Left ventricle myocardium inferior (tissue), 1 donor: ENCODE measurements at regions not wholly inside any gene's neighbourhood (a gene's known extent, or its start where the extent isn't known, plus 50 kb on each side); places are given as distances from the start of the nearest gene placed in this dataset.

ENCODE experiments used
- DNase-seq: peaks from one replicate; pipeline ENCODE4 v3.0.0-alpha.2; 2020
- H3K27ac ChIP-seq: fragments of 200-600 bp; replicated peaks from 2 replicates; pipeline ENCODE4 v1.8.0; 2021
- H3K27me3 ChIP-seq: fragments of 200-600 bp; 2 replicates; pipeline ENCODE4 v1.8.0; 2021; ENCODE audit warnings: low read depth
- H3K36me3 ChIP-seq: fragments of 200-600 bp; 2 replicates; pipeline ENCODE4 v1.8.0; 2021
- H3K4me1 ChIP-seq: fragments of 200-600 bp; 2 replicates; pipeline ENCODE4 v1.8.0; 2021
- H3K4me3 ChIP-seq: fragments of 200-600 bp; 2 replicates; pipeline ENCODE4 v1.8.0; 2021; ENCODE audit warnings: mild to moderate bottlenecking, moderate library complexity
- H3K9me3 ChIP-seq: fragments of 200-600 bp; replicated peaks from 2 replicates; pipeline ENCODE4 v1.8.0; 2021
- intact Hi-C: fragments of 100-400 bp; cut with micrococcal nuclease; formaldehyde crosslinking; loops from one replicate; pipeline ENCODE4 v1.11.0; 2022
- TF ChIP-seq, protein P1 (sequence below): fragments of 200-600 bp; IDR thresholded peaks from 2 replicates; pipeline ENCODE4 v1.8.0; 2021; ENCODE audit warnings: antibody characterized with exemption, mild to moderate bottlenecking, borderline replicate concordance
- donor health status: DM: no; HTN: yes; CAD: no; lungs with severe emphysema.

DNA sequence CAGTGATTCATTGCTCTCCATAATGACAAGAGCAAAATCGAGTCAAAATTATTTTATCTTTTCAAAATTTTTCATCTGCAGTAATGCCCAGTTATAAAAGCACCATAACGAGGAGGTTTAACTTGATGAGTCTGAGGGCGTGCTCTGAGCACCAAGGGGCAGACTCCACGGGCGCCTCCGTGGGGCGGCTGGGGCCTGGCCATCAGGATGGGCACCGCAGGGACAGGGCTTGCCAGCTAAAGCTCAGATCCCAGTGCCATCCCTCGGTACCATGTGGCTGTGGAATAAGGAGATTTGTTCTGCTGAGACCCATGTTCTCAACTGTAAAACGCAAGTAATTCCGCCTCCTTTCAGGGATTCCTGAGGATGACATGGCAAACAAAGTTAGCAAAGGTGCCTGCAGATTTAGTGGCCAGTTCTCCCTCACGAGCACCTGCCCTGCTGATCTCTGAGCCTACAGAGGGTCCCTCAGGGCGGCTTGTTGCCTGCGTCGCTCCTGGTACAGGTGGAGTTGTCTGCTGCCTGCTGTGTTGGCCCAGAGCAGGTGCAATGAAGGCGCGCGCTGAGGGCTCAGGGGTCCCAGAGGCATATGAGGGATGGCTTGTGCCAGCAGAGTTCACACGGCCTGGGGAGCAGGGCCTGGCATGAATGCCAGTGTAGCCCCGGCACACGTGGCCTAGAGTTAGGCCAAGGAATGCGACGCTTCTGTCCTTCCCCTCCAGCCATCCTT lies 584.4 kb downstream of the TCERG1L start:
- Histone ChIP-seq H3K36me3 (no peaks in the 10 kb centered on the region), H3K4me1 (no peaks in the 10 kb centered on the region), H3K27ac (no peak overlapping the region), H3K4me3 (no peak overlapping the region), H3K27me3 (peaks cover 74% of the 10 kb centered on the region), H3K9me3 (no peaks in the 10 kb centered on the region)
- DNase-seq: no peak
- intact Hi-C loops: no loop called here
- TF ChIP-seq, protein P1, sequence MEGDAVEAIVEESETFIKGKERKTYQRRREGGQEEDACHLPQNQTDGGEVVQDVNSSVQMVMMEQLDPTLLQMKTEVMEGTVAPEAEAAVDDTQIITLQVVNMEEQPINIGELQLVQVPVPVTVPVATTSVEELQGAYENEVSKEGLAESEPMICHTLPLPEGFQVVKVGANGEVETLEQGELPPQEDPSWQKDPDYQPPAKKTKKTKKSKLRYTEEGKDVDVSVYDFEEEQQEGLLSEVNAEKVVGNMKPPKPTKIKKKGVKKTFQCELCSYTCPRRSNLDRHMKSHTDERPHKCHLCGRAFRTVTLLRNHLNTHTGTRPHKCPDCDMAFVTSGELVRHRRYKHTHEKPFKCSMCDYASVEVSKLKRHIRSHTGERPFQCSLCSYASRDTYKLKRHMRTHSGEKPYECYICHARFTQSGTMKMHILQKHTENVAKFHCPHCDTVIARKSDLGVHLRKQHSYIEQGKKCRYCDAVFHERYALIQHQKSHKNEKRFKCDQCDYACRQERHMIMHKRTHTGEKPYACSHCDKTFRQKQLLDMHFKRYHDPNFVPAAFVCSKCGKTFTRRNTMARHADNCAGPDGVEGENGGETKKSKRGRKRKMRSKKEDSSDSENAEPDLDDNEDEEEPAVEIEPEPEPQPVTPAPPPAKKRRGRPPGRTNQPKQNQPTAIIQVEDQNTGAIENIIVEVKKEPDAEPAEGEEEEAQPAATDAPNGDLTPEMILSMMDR: no peak

DNA sequence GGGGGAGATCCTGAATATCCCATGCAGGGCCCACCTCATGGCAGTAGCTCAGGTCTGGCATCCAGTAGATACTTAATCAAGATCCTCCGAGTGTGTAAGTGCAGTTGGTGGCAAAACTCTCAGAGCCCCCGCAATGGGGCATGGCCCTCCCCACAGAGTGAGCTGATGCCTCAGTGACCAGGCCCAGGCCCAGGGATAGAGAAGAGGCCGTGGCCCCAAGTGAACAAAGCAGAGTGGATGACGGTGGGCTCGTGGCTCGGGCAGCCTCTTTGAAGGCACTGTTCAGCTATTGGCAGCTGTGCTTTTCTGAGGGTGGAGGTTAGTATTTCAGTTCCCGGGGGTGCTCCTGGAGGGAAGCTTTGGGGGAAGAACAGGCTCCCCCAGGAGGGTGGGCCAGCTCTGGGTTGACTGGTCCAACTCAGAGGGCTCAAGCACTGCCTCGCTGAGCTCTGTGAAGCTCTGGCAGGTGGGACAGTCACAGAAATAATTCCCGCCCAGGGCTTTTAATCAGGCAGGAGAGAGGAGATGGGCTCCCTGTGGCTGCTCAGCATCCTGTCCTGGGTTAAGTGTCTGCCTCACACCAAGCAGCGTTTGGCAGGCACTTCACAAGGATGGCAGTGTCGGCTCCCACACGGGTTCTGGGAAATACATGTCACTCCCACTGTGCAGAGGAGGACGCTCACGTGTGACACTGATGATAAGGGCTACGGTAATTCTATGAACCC lies 583.6 kb downstream of the TCERG1L start:
- DNase-seq: no peak
- Histone ChIP-seq H3K27me3 (peaks cover 67% of the 10 kb centered on the region), H3K4me3 (no peak overlapping the region), H3K36me3 (no peaks in the 10 kb centered on the region), H3K4me1 (no peaks in the 10 kb centered on the region), H3K27ac (no peak overlapping the region), H3K9me3 (no peaks in the 10 kb centered on the region)
- TF ChIP-seq, protein P1: no peak
- intact Hi-C loops: no loop called here

DNA sequence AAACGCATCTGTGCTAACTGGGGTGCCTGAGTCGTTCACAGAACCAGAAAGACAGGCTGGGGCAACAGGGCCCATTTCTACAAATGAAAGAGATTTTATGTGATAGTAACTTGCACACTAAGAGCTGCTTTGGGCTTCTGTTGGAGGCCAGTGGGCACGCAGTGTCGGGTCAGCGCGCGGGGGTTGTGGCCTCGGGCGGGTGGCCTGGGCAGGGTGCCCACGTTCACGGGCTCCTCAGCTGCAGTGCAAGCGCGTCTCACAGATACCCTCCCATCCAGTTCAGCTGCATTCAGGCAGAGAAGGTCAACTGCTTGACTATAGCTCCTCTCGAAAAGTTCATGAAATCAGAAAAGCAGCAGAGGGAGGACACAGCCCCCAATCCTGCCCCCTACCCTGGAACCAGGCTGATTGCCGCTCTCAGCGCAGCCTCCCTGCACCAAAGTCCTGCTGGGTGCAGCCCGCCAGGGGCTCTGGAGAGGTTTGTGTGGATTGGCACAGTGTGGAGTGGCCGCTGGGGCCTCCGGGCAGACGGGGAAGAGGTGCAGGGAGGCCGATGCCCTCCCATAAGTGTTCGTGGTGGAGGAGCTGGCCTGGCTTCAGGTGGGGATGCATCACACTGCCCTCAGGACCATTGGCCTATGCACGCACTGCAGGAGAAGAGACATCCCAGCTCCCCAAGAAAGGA lies 582.8 kb downstream of the TCERG1L start:
- Histone ChIP-seq H3K36me3 (no peaks in the 10 kb centered on the region), H3K9me3 (no peaks in the 10 kb centered on the region), H3K4me1 (no peaks in the 10 kb centered on the region), H3K27ac (no peak overlapping the region), H3K4me3 (no peak overlapping the region), H3K27me3 (peaks cover 66% of the 10 kb centered on the region)
- DNase-seq: no peak
- TF ChIP-seq, protein P1: no peak
- intact Hi-C loops: no loop called here

DNA sequence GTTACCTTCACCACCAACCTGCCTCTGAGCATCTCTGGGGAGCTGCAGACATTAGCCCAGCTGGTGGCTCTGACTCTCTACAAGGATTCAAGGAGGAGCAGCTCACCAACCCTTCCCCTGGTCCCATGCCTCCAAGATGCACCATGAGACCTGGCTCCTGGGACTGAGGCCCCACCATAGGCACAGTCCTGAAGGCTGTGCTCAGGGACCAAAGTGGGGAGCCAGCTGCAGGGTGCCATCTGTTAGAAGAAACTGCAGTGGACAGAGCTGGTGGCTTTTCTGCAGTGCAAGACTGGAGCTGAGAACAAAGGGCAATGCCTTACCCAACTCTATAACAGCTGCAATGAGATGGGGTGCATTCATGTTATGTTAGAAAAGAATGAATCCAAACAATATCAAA lies 581.6 kb downstream of the TCERG1L start:
- intact Hi-C loops: no loop called here
- no peak overlapping the region for H3K27ac ChIP-seq

DNA sequence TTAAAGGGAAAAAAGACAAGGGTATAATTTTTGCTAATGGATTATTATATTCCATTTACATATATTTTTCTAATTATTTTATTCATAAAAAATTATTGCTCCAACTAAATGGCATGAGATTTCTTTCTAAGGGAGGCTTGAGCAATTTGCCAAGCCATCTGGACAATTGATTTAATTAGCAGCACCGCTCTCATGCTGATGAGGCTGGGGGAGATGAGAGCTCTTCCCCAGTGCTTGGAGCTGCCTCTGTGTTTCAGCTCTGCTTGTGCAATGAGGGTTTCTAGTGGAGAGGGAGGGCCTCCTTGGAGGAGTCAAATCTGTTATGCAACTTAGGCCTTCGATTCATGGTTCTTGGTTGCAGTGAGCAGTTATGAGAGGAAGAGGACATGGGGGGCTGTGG lies 574.3 kb downstream of the TCERG1L start:
- TF ChIP-seq, protein P1: no peak
- intact Hi-C loops: no loop called here
- no peaks in the 10 kb centered on the region for H3K36me3 ChIP-seq
- no peak overlapping the region for H3K4me3 ChIP-seq
- peaks cover 46% of the 10 kb centered on the region for H3K27me3 ChIP-seq
- H3K4me1 ChIP-seq: no peaks in the 10 kb centered on the region
- no peaks in the 10 kb centered on the region for H3K9me3 ChIP-seq
- H3K27ac ChIP-seq: no peak overlapping the region
- no peak for DNase-seq

More for the DNA sequence above, 581.6 kb downstream of the TCERG1L start:
- H3K27me3 ChIP-seq: peaks cover 66% of the 10 kb centered on the region
- H3K4me1 ChIP-seq: no peaks in the 10 kb centered on the region
- H3K36me3 ChIP-seq: no peaks in the 10 kb centered on the region
- DNase-seq: no peak
- H3K9me3 ChIP-seq: no peaks in the 10 kb centered on the region
- TF ChIP-seq, protein P1: no peak
- no peak overlapping the region for H3K4me3 ChIP-seq
